HCT116 (cell line): ENCODE measurements at regions not wholly inside any gene's neighbourhood (a gene's known extent, or its start where the extent isn't known, plus 50 kb on each side); places are given as distances from the start of the nearest gene placed in this dataset.
A peak's percentile ranks its signal among the peaks of the same experiment; 100 is the strongest.

ENCODE experiments used
- ATAC-seq: fragments of 200-7000 bp; cut with Tn5 transposase; 2 replicates; pipeline ENCODE4 v1.9.1; 2020; ENCODE audit warnings: mild to moderate bottlenecking, moderate library complexity
- BruUV-seq: library from RNA; stranded (reverse); fragments of 400-500 nt; replicated peaks from 2 replicates; lab custom pipeline; 2021; lab: Mats Ljungman, UMichigan
- CTCF ChIA-PET: fragments of 300-600 bp; sonication (Branson Sonifier 250); formaldehyde crosslinking; loops from one replicate; lab custom pipeline; 2021; ENCODE audit warnings: antibody characterized with exemption; lab: Charles Lee
- POLR2A ChIA-PET: fragments of 300-600, 350-600 bp; sonication (Branson Sonifier 250); formaldehyde crosslinking; loops from one replicate; lab custom pipeline; 2021; ENCODE audit warnings: antibody characterized with exemption; lab: Charles Lee
- RAD21 ChIA-PET, 2 experiments: fragments of 300-600 bp; sonication (Branson Sonifier 250); formaldehyde crosslinking; loops; one replicate each; lab custom pipeline; 2023; ENCODE audit warnings: low total read pairs in 2 of 2; ENCODE audit not compliant: uncharacterized antibody in 2 of 2, unreplicated experiment in 2 of 2, low non-redundant PET in 1 of 2; lab: Charles Lee
- DNase-seq: peaks from one replicate; pipeline ENCODE4 v3.0.0-alpha.2; 2010; ENCODE audit warnings: low read depth, low spot score
- H2AFZ ChIP-seq: fragments of 200-600 bp; shearing (Covaris generic), sonication (generic); 2 replicates; pipeline ENCODE4 v1.6.1; 2017; ENCODE audit warnings: low read depth, mixed run types, mixed read lengths, antibody characterized with exemption, low read length; ENCODE audit not compliant: poor library complexity, severe bottlenecking
- H3K27ac ChIP-seq: 2 replicates; pipeline ENCODE4 v1.5.1; 2012; ENCODE audit warnings: low read depth, low read length
- H3K27me3 ChIP-seq: fragments of 200-600 bp; sonication (generic); 2 replicates; pipeline ENCODE4 v1.6.1; 2016; ENCODE audit warnings: mixed run types, low read length, mixed read lengths; ENCODE audit not compliant: insufficient read depth
- H3K36me3 ChIP-seq, 2 experiments: fragments of 200-500 bp in 1 of 2; fragments of 200-600 bp in 1 of 2; sonication (Bioruptor generic) in 1 of 2; sonication (generic) in 1 of 2; 2 replicates each; pipeline versions ENCODE4 v1.5.1 to v1.6.1; 2014 to 2016; ENCODE audit warnings: low read length in 2 of 2, inconsistent platforms in 1 of 2, mixed read lengths in 1 of 2, mixed run types in 1 of 2; ENCODE audit not compliant: insufficient read depth in 2 of 2, control insufficient read depth in 1 of 2
- H3K4me1 ChIP-seq, 2 experiments: fragments of 200-600 bp in 1 of 2; sonication (generic) in 1 of 2; 2 replicates each; pipeline versions ENCODE4 v1.5.1 to v1.6.1; 2012 to 2017; ENCODE audit warnings: low read length in 2 of 2, inconsistent platforms in 1 of 2, mild to moderate bottlenecking in 1 of 2, mixed read lengths in 1 of 2, mixed run types in 1 of 2, moderate library complexity in 1 of 2; ENCODE audit not compliant: insufficient read depth in 2 of 2, control insufficient read depth in 1 of 2
- H3K4me2 ChIP-seq: fragments of 200-600 bp; sonication (generic); 2 replicates; pipeline ENCODE4 v1.6.1; 2017; ENCODE audit warnings: mixed run types, low read length, mixed read lengths
- H3K4me3 ChIP-seq, 2 experiments: fragments of 200-600 bp in 1 of 2; sonication (generic) in 1 of 2; replicated peaks in 1 of 2; 2 replicates each; pipeline ENCODE4 v1.5.1; 2011 to 2016; ENCODE audit warnings: low read length in 2 of 2, control low read depth in 1 of 2, low read depth in 1 of 2, mild to moderate bottlenecking in 1 of 2, mixed read lengths in 1 of 2, mixed run types in 1 of 2
- H3K79me2 ChIP-seq: fragments of 200-600 bp; sonication (generic); 2 replicates; pipeline ENCODE4 v1.6.1; 2017; ENCODE audit warnings: mild to moderate bottlenecking, mixed run types, low read length, moderate library complexity, mixed read lengths; ENCODE audit not compliant: insufficient read depth
- H3K9ac ChIP-seq: fragments of 200-600 bp; sonication (generic); 2 replicates; pipeline ENCODE4 v1.6.1; 2016; ENCODE audit warnings: low read length, mixed read lengths
- H3K9me2 ChIP-seq: fragments of 200-600 bp; sonication (generic), shearing (Covaris generic); 2 replicates; pipeline ENCODE4 v1.6.1; 2017; ENCODE audit warnings: mixed run types, mild to moderate bottlenecking, moderate library complexity; ENCODE audit not compliant: insufficient read depth
- H3K9me3 ChIP-seq, 2 experiments: fragments of 200-500 bp in 1 of 2; fragments of 200-600 bp in 1 of 2; sonication (Bioruptor generic) in 1 of 2; sonication (generic) in 1 of 2; 2 replicates each; pipeline ENCODE4 v1.6.1; 2014 to 2017; ENCODE audit warnings: low read length in 2 of 2, mixed read lengths in 2 of 2, inconsistent platforms in 1 of 2, low read depth in 1 of 2, mild to moderate bottlenecking in 1 of 2, mixed run types in 1 of 2, moderate library complexity in 1 of 2; ENCODE audit not compliant: control insufficient read depth in 1 of 2, insufficient read depth in 1 of 2
- H4K20me1 ChIP-seq: fragments of 200-600 bp; sonication (generic), shearing (Covaris generic); 2 replicates; pipeline ENCODE4 v1.6.1; 2017; ENCODE audit warnings: mixed run types, mild to moderate bottlenecking, moderate library complexity; ENCODE audit not compliant: insufficient read depth
- ATF3 ChIP-seq: IDR thresholded peaks from 2 replicates; pipeline ENCODE4 v1.6.1; 2012
- CBX3 ChIP-seq: IDR thresholded peaks from 2 replicates; pipeline ENCODE4 v1.6.1; 2012; ENCODE audit warnings: low read depth
- CEBPB ChIP-seq: IDR thresholded peaks from 2 replicates; pipeline ENCODE4 v1.6.1; 2012; ENCODE audit warnings: low read depth
- CTCF ChIP-seq, 3 experiments: fragments of 200-600 bp in 1 of 3; sonication (generic) in 1 of 3; IDR thresholded peaks in 2 of 3; conservative IDR thresholded peaks in 1 of 3; 2 replicates each; pipeline ENCODE4 v1.5.1; 2012 to 2017; ENCODE audit warnings: low read depth in 2 of 3, low read length in 2 of 3, antibody characterized with exemption in 1 of 3, borderline replicate concordance in 1 of 3, control low read depth in 1 of 3, mild to moderate bottlenecking in 1 of 3, mixed read lengths in 1 of 3, mixed run types in 1 of 3, moderate library complexity in 1 of 3; ENCODE audit not compliant: insufficient read depth in 1 of 3
- ELF1 ChIP-seq: IDR thresholded peaks from 2 replicates; pipeline ENCODE4 v1.6.1; 2012; ENCODE audit warnings: low read depth, borderline replicate concordance
- EZH2phosphoT487 ChIP-seq: fragments of 200-600 bp; IDR thresholded peaks from 2 replicates; pipeline ENCODE4 v1.6.1; 2018; ENCODE audit warnings: antibody characterized with exemption, borderline replicate concordance
- FOSL1 ChIP-seq: IDR thresholded peaks from 2 replicates; pipeline ENCODE4 v1.6.1; 2012; ENCODE audit warnings: low read depth
- MAX ChIP-seq: IDR thresholded peaks from 2 replicates; pipeline ENCODE4 v1.6.1; 2012
- POLR2A ChIP-seq: IDR thresholded peaks from 2 replicates; pipeline ENCODE4 v1.7.0; 2011; ENCODE audit warnings: borderline replicate concordance; ENCODE audit not compliant: insufficient read depth, insufficient read length; ENCODE audit errors: extremely low read depth
- POLR2AphosphoS5 ChIP-seq: IDR thresholded peaks from 2 replicates; pipeline ENCODE4 v1.6.1; 2011; ENCODE audit warnings: mild to moderate bottlenecking, low read depth, low read length, moderate library complexity
- SIN3A ChIP-seq: IDR thresholded peaks from 2 replicates; pipeline ENCODE4 v1.6.1; 2012; ENCODE audit warnings: low read depth
- SP1 ChIP-seq: IDR thresholded peaks from 2 replicates; pipeline ENCODE4 v1.6.1; 2012; ENCODE audit warnings: low read depth
- SRF ChIP-seq: IDR thresholded peaks from 2 replicates; pipeline ENCODE4 v1.6.1; 2012; ENCODE audit warnings: low read depth
- TCF7L2 ChIP-seq: IDR thresholded peaks from 2 replicates; pipeline ENCODE4 v1.7.0; 2011; ENCODE audit warnings: borderline replicate concordance, inconsistent platforms; ENCODE audit not compliant: insufficient read depth, insufficient read length; ENCODE audit errors: extremely low read depth
- YY1 ChIP-seq: IDR thresholded peaks from 2 replicates; pipeline ENCODE4 v1.6.1; 2011; ENCODE audit warnings: low read length, low read depth, moderate library complexity, mild to moderate bottlenecking; ENCODE audit not compliant: insufficient replicate concordance; ENCODE audit errors: extremely low read depth
- ZBTB33 ChIP-seq: IDR thresholded peaks from 2 replicates; pipeline ENCODE4 v1.6.1; 2011; ENCODE audit warnings: mild to moderate bottlenecking, low read length, moderate library complexity; ENCODE audit not compliant: insufficient replicate concordance; ENCODE audit errors: extremely low read depth
- ZFX ChIP-seq: fragments of 450-650 bp; IDR thresholded peaks from 2 replicates; pipeline ENCODE4 v1.6.1; 2017
- ZNF274 ChIP-seq: fragments of 200-500 bp; sonication (Bioruptor generic); IDR thresholded peaks from 2 replicates; pipeline ENCODE4 v1.6.1; 2014; ENCODE audit warnings: mild to moderate bottlenecking, low read depth, low read length, inconsistent platforms
- intact Hi-C: fragments of 100-400 bp; cut with micrococcal nuclease; formaldehyde crosslinking; loops from 2 replicates; pipeline ENCODE4 v1.10.0; 2022

- TF ChIP-seq ATF3 (no peak), ZNF274 (no peak), SP1 (peak; percentile 53), ELF1 (no peak)
Measured at GRCh38 chr12:89019439-89020120, 332.7 kb downstream of the DUSP6 start (continued).

DNA sequence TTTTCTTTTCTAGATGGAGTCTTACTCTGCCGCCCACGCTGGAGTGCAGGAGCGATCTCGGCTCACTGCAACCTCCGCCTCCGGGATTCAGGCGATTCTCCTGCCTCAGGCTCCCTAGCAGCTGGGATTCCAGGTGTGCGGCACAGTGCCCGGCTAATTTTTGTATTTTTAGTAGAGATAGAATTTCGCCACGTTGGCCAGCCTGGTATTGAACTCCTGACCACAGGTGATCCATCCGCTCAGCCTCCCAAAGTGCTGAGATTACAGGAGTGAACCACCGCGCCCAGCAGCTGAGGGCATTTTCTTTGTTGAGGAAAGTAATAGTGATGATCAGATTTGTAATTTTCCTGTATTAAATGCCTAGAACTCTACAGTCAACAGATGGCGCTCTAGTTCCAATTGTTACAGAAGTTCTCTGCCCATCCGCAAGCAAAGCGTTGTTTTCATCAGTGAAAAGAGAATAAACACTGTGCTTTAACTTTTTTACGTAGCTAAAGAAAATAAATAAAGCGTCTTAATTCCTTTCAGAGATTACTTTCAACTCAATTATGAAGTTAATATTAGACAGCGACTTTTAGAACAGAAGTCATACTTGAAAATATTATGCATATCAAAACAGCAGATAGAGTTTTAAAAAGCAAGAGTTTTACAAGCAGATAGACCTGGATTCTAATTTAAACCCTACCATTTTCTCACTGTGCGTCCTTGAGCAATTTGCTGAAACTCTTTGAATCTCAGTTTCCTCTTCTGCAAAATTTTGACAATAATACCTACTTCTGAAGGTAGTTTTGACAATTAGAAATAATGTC lies 335.1 kb downstream of the DUSP6 start:
- peak overlapping the region; percentile 41 to 60 for H3K4me3 ChIP-seq
- H3K9ac ChIP-seq: peak overlapping the region; percentile 61
- peak; percentile 76 for DNase-seq
- H3K36me3 ChIP-seq: no peaks in the 10 kb centered on the region
- H2AFZ ChIP-seq: peak overlapping the region; percentile 72
- H3K27me3 ChIP-seq: no peaks in the 10 kb centered on the region
- H3K4me1 ChIP-seq: peaks cover 2 to 36% of the 10 kb centered on the region in 2 experiments; a peak in 3 of 4 replicates
- intact Hi-C loops: loop anchor here (1.0 kb wide), 3 partner anchors 336 to 512 kb away; partner anchors contain the start of gene GALNT4
- no peaks in the 10 kb centered on the region for H3K9me2 ChIP-seq
- POLR2A ChIA-PET: interaction anchor here (0.6 to 1.9 kb wide), 3 partner anchors 91 to 510 kb away, joined by 3 to 6 read pairs (median 3); no protein-coding TSS in a partner anchor
- RAD21 ChIA-PET: no interaction called here
- no peaks in the 10 kb centered on the region for H4K20me1 ChIP-seq
- no peaks in the 10 kb centered on the region for H3K9me3 ChIP-seq
- peak overlapping the region; percentile 50 for H3K27ac ChIP-seq
- peak; percentile 70 for ATAC-seq
- CTCF ChIA-PET: interaction anchor here (0.7 to 3.9 kb wide), 9 partner anchors 9 to 511 kb away, joined by 3 to 47 read pairs (median 5); partner anchors contain the start of genes GALNT4 and POC1B
- no TSS peak for BruUV-seq
- no peaks in the 10 kb centered on the region for H3K79me2 ChIP-seq
- peak overlapping the region; percentile 83 for H3K4me2 ChIP-seq
- TF ChIP-seq POLR2A (no peak), YY1 (peak; percentile 37), TCF7L2 (no peak), CTCF (IDR thresholded peaks at IDR 0.05 in 2 of 3, conservative IDR thresholded peaks at IDR 0.05 in 1 of 3; ENCODE audit: borderline replicate concordance in 1 of 3, insufficient read depth in 1 of 3, low read depth in 2 of 3, low read length in 2 of 3) (peak; percentile 66 to 79 (median 68); a peak in 5 of 6 replicates), POLR2AphosphoS5 (no peak), CBX3 (peak; percentile 72), MAX (peak; percentile 39; the same call in 1 of the 2 replicates), ATF3 (no peak), SIN3A (no peak), ZBTB33 (no peak), CEBPB (no peak), ZNF274 (no peak), EZH2phosphoT487 (no peak), ZFX (no peak), FOSL1 (no peak), SRF (no peak)
